OCI-LY7 (cell line): ENCODE measurements at regions not wholly inside any gene's neighbourhood (a gene's known extent, or its start where the extent isn't known, plus 50 kb on each side); places are given as distances from the start of the nearest gene placed in this dataset.

Source experiments
- CTCF ChIP-seq: fragments of 200-600 bp; sonication (generic); conservative IDR thresholded peaks from 2 replicates; pipeline ENCODE4 v1.5.1; 2014; ENCODE audit warnings: mild to moderate bottlenecking, antibody characterized with exemption, low read length, moderate library complexity, mixed read lengths
- EZH2phosphoT487 ChIP-seq: fragments of 200-600 bp; sonication (generic); IDR thresholded peaks from 2 replicates; pipeline ENCODE4 v1.6.1; 2018; ENCODE audit warnings: low read depth, borderline replicate concordance, mild to moderate bottlenecking, mixed run types, antibody characterized with exemption, low read length, moderate library complexity, mixed read lengths

- TF ChIP-seq CTCF (peak; percentile 82), EZH2phosphoT487 (no peak)
These were observed 142.0 kb downstream of the TSN start for GRCh38 chr2:121897335-121897970.
